Liver (tissue), 3 donors: ENCODE measurements at regions not wholly inside any gene's neighbourhood (a gene's known extent, or its start where the extent isn't known, plus 50 kb on each side); places are given as distances from the start of the nearest gene placed in this dataset.

Source experiments
- ATF3 ChIP-seq: IDR thresholded peaks from 2 replicates; pipeline ENCODE4 v1.6.1; 2016; ENCODE audit warnings: antibody characterized with exemption
- CTCF ChIP-seq: fragments of 150-350 bp; IDR thresholded peaks from 2 replicates; pipeline ENCODE4 v1.5.1; 2017; ENCODE audit warnings: improper control_type of control experiment, low read depth, low read length; ENCODE audit not compliant: missing input control
- EGR1 ChIP-seq, 2 donors: IDR thresholded peaks; 2 replicates each; pipeline ENCODE4 v1.6.1; 2016 to 2018; ENCODE audit warnings: antibody characterized with exemption in 2 of 2, low read depth in 2 of 2
- FOXA1 ChIP-seq: IDR thresholded peaks from 2 replicates; pipeline ENCODE4 v1.6.1; 2016; ENCODE audit warnings: antibody characterized with exemption
- GABPA ChIP-seq, 2 donors: IDR thresholded peaks in 1 of 2; conservative IDR thresholded peaks in 1 of 2; 2 replicates each; pipeline ENCODE4 v1.6.1; 2016; ENCODE audit warnings: antibody characterized with exemption in 2 of 2, mild to moderate bottlenecking in 1 of 2, moderate library complexity in 1 of 2
- JUND ChIP-seq, 2 donors: IDR thresholded peaks; 2 replicates each; pipeline ENCODE4 v1.6.1; 2016; ENCODE audit warnings: antibody characterized with exemption in 2 of 2
- RAD21 ChIP-seq, 2 donors: IDR thresholded peaks; 2 replicates each; pipeline ENCODE4 v1.6.1; 2016; ENCODE audit warnings: antibody characterized with exemption in 2 of 2, mild to moderate bottlenecking in 2 of 2
- SP1 ChIP-seq: IDR thresholded peaks from 2 replicates; pipeline ENCODE4 v1.6.1; 2018; ENCODE audit warnings: antibody characterized with exemption, mild to moderate bottlenecking
- YY1 ChIP-seq: IDR thresholded peaks from 2 replicates; pipeline ENCODE4 v1.6.1; 2016; ENCODE audit warnings: antibody characterized with exemption, mild to moderate bottlenecking
- ZBTB33 ChIP-seq: IDR thresholded peaks from 2 replicates; pipeline ENCODE4 v1.6.1; 2016; ENCODE audit warnings: antibody characterized with exemption
- donor health status: healthy.
- donor health status: healthy.

- TF ChIP-seq CTCF (no peak), RAD21 (IDR thresholded peaks at IDR 0.05) (no peak), SP1 (no peak), GABPA (IDR thresholded peaks at IDR 0.05 in 1 of 2, conservative IDR thresholded peaks at IDR 0.05 in 1 of 2) (no peak), EGR1 (IDR thresholded peaks at IDR 0.05; ENCODE audit: low read depth in 2 of 2) (no peak), FOXA1 (no peak), ATF3 (no peak), YY1 (no peak), JUND (IDR thresholded peaks at IDR 0.05) (no peak), ZBTB33 (no peak)
Observed at GRCh38 chr10:71028066-71028465, 139.7 kb upstream of the PCBD1 start.
